ENCODE measurements at regions not wholly inside any gene's neighbourhood (a gene's known extent, or its start where the extent isn't known, plus 50 kb on each side); places are given as distances from the start of the nearest gene placed in this dataset.

- no peak for DNase-seq (ENCODE audit: low read depth in 2 of 2)
- H4K20me1 ChIP-seq (ENCODE audit: control insufficient read depth, extremely low read depth, insufficient read depth, low read length): no peaks in the 10 kb centered on the region
- no peak for TF ChIP-seq EZH2 (IDR thresholded peaks at IDR 0.05; ENCODE audit: low read length, missing control alignments)
- TF ChIP-seq CTCF (conservative IDR thresholded peaks at IDR 0.05 in 1 of 2, IDR thresholded peaks at IDR 0.05 in 1 of 2; ENCODE audit: low read depth in 1 of 2, low read length in 2 of 2): no peak
- H3K4me3 ChIP-seq (replicated peaks in 1 of 4; ENCODE audit: control extremely low read depth in 1 of 4, insufficient read depth in 1 of 4, low read depth in 3 of 4, low read length in 4 of 4): no peak overlapping the region
- H3K9me3 ChIP-seq (ENCODE audit: control insufficient read depth, insufficient read depth, low read depth, low read length): no peaks in the 10 kb centered on the region
- no peaks in the 10 kb centered on the region for H3K27me3 ChIP-seq (ENCODE audit: control insufficient read depth, insufficient read depth, low read length)
- no peaks in the 10 kb centered on the region for H3K79me2 ChIP-seq (ENCODE audit: control insufficient read depth, insufficient read depth, low read length)
- no peaks in the 10 kb centered on the region for H3K36me3 ChIP-seq (ENCODE audit: control insufficient read depth, insufficient read depth, low read length)
- H3K27ac ChIP-seq (ENCODE audit: insufficient read depth, low read length): no peak overlapping the region
- H2AFZ ChIP-seq (ENCODE audit: low read length): no peak overlapping the region
- H3K4me2 ChIP-seq (ENCODE audit: extremely low read depth, insufficient read depth, low read length): no peak overlapping the region
- H3K4me1 ChIP-seq (ENCODE audit: control insufficient read depth, extremely low read depth, insufficient read depth, low read length): no peaks in the 10 kb centered on the region
- H3K9ac ChIP-seq (ENCODE audit: insufficient read depth, low read length): no peak overlapping the region
These were observed 218.9 kb upstream of the MVB12B start for GRCh38 chr9:126107693-126108092.

- no peak for DNase-seq (ENCODE audit: low read depth in 2 of 2)
- Histone ChIP-seq H3K27ac (ENCODE audit: insufficient read depth, low read length) (no peak overlapping the region), H2AFZ (ENCODE audit: low read length) (no peak overlapping the region), H4K20me1 (ENCODE audit: control insufficient read depth, extremely low read depth, insufficient read depth, low read length) (no peaks in the 10 kb centered on the region), H3K4me3 (replicated peaks in 1 of 4; ENCODE audit: control extremely low read depth in 1 of 4, insufficient read depth in 1 of 4, low read depth in 3 of 4, low read length in 4 of 4) (no peak overlapping the region), H3K79me2 (ENCODE audit: control insufficient read depth, insufficient read depth, low read length) (no peaks in the 10 kb centered on the region), H3K27me3 (ENCODE audit: control insufficient read depth, insufficient read depth, low read length) (no peaks in the 10 kb centered on the region), H3K36me3 (ENCODE audit: control insufficient read depth, insufficient read depth, low read length) (no peaks in the 10 kb centered on the region), H3K4me2 (ENCODE audit: extremely low read depth, insufficient read depth, low read length) (no peak overlapping the region), H3K9me3 (ENCODE audit: control insufficient read depth, insufficient read depth, low read depth, low read length) (no peaks in the 10 kb centered on the region), H3K9ac (ENCODE audit: insufficient read depth, low read length) (no peak overlapping the region), H3K4me1 (ENCODE audit: control insufficient read depth, extremely low read depth, insufficient read depth, low read length) (no peaks in the 10 kb centered on the region)
- TF ChIP-seq CTCF (conservative IDR thresholded peaks at IDR 0.05 in 1 of 2, IDR thresholded peaks at IDR 0.05 in 1 of 2; ENCODE audit: low read depth in 1 of 2, low read length in 2 of 2): no peak
- no peak for TF ChIP-seq EZH2 (IDR thresholded peaks at IDR 0.05; ENCODE audit: low read length, missing control alignments)
These were observed 218.4 kb upstream of the MVB12B start for GRCh38 chr9:126108240-126108639.

- Histone ChIP-seq H3K4me1 (ENCODE audit: control insufficient read depth, extremely low read depth, insufficient read depth, low read length) (no peaks in the 10 kb centered on the region), H3K27ac (ENCODE audit: insufficient read depth, low read length) (no peak overlapping the region), H3K9ac (ENCODE audit: insufficient read depth, low read length) (no peak overlapping the region), H3K4me2 (ENCODE audit: extremely low read depth, insufficient read depth, low read length) (no peak overlapping the region), H3K9me3 (ENCODE audit: control insufficient read depth, insufficient read depth, low read depth, low read length) (no peaks in the 10 kb centered on the region), H4K20me1 (ENCODE audit: control insufficient read depth, extremely low read depth, insufficient read depth, low read length) (no peaks in the 10 kb centered on the region), H2AFZ (ENCODE audit: low read length) (no peak overlapping the region), H3K79me2 (ENCODE audit: control insufficient read depth, insufficient read depth, low read length) (no peaks in the 10 kb centered on the region), H3K27me3 (ENCODE audit: control insufficient read depth, insufficient read depth, low read length) (no peaks in the 10 kb centered on the region), H3K4me3 (replicated peaks in 1 of 4; ENCODE audit: control extremely low read depth in 1 of 4, insufficient read depth in 1 of 4, low read depth in 3 of 4, low read length in 4 of 4) (no peak overlapping the region), H3K36me3 (ENCODE audit: control insufficient read depth, insufficient read depth, low read length) (no peaks in the 10 kb centered on the region)
- DNase-seq (ENCODE audit: low read depth in 2 of 2): no peak
- TF ChIP-seq CTCF (conservative IDR thresholded peaks at IDR 0.05 in 1 of 2, IDR thresholded peaks at IDR 0.05 in 1 of 2; ENCODE audit: low read depth in 1 of 2, low read length in 2 of 2) (no peak), EZH2 (IDR thresholded peaks at IDR 0.05; ENCODE audit: low read length, missing control alignments) (no peak)
These were observed 217.1 kb upstream of the MVB12B start for GRCh38 chr9:126109575-126109974.

Data from fibroblast of lung (primary cell).